G401 (cell line): ENCODE measurements at regions not wholly inside any gene's neighbourhood (a gene's known extent, or its start where the extent isn't known, plus 50 kb on each side); places are given as distances from the start of the nearest gene placed in this dataset.

ENCODE experiments used
- DNase-seq: peaks from one replicate; pipeline ENCODE4 v3.0.0-alpha.2; 2015; ENCODE audit warnings: low spot score
- in situ Hi-C: cut with HindIII; loops from 2 replicates; pipeline ENCODE4 v1.10.0; 2016; ENCODE audit warnings: low sequenced_read_pairs, mixed read lengths

DNA sequence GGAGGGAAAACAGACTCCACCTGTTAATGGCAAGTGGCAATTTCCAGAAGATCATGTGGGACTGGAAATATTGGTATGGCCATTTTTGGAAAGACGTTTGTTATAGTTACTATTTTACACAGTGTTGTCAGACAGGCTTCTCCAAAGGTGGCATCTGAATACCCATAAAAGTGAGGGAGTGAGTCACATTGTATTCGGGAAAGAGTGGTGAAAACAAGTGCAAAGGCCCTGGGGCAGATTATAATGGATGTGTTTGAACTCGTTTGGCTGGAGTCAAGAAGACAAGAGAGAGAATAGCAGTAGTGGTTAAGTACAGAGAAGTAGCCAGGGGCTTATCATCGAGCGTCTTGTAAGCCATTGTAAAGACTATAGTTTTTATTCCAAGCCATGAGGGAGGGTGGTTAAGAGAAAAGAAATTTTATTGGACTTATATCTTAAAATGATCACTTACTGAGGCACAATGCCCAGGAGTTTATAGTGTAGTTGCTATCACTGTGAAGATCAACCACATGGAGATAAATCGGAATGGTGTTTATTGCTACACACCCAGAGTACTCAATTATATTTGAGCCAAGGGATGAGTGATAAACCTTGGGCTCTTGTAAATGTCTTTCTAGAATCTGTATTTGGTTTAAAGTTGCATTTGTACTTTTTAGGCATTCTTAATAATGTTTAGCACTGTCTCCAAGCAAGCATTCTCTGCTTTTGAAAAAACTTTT is 212.8 kb upstream of the KBTBD8 start:
- in situ Hi-C loops, result no loop called here
- DNase-seq, result no peak

DNA sequence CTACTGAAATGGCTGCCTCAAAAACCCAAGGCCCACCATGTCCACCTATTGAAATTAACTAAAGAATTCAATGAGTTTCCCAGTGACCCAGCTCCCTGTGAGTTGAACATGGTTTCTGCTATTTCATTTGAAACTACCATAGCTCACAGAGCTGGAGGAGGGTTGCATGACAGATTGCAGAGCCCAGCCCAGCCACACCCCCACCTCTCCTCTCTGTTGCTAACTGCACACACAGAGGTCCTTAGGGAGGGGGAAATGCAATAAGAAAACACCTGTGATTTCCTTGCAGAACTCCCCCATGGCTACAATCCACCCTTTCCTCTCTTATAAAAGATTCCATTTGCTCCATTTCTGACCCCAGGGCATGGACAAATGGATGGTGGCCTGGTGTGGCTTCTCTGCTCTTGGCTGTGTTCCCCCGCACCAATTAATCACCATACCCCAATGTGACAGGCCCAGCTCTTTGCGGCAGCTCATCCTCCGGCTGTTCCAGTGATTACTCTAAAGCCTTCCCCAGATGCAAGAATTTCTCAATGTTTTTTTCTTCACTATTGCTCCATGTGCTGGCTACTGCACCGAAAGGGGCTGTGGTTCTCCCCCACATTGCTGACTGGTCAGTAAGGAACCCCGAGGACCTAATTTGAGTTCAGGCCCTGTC is 208.4 kb upstream of the KBTBD8 start:
- in situ Hi-C loops, result no loop called here
- DNase-seq, result no peak

DNA sequence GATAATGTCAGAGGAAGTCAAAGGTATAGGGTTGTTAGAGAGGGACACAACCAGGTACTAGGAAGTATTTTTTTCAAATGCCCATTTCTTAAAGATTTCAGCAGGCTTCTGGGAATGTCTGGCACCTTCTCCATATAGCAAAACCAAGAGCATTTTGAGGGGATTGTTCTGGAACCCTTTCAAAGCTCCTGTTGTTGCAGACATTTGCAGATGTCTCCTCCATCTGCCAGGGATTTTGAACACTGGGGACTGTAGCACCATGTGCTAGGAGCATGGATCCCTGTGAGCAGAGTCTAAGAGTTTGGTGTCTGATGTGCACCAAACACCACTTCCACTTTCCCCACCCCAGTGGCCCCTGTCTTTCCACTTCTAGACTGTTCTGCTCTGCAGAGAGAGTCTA is 206.0 kb upstream of the KBTBD8 start:
- in situ Hi-C loops, result no loop called here
- DNase-seq, result no peak

DNA sequence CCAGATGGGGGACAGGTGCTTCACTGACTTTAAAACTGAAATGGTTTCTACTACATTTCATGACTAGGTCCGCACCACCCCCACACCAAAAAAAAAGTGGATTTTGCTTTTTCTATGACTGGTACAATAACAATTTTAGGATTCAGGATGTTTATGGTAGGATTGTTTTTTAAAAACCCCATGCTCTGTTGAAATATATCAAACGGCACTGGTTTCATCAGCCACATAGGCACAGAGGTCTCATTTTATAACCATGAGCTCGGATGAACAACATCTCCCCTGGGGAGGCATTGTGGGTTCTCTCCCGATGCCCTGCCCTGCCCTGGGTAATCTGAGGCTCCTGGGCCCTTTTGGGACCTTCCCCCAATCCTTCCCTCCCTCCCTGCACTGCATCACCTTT is 202.7 kb upstream of the KBTBD8 start:
- DNase-seq, result no peak
- in situ Hi-C loops, result no loop called here

DNA sequence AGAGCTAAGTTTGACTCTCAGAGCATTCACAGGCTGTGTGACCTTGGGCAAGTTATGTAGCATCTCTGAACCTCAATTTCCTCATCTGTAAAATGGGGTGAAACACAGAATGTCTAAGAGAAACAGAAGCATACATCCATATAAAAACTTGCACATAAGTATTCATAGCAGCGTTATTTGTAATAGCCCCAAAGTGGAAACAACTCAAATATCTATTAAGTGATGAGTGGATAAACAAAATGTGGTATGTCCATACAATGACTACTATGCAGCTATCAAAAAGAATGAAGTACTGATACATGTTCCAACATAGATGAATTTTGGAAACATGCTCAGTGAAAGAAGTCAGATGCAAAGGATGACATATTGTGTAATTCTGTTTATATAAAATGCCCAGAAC is 201.8 kb upstream of the KBTBD8 start:
- in situ Hi-C loops, result no loop called here
- DNase-seq, result no peak

DNA sequence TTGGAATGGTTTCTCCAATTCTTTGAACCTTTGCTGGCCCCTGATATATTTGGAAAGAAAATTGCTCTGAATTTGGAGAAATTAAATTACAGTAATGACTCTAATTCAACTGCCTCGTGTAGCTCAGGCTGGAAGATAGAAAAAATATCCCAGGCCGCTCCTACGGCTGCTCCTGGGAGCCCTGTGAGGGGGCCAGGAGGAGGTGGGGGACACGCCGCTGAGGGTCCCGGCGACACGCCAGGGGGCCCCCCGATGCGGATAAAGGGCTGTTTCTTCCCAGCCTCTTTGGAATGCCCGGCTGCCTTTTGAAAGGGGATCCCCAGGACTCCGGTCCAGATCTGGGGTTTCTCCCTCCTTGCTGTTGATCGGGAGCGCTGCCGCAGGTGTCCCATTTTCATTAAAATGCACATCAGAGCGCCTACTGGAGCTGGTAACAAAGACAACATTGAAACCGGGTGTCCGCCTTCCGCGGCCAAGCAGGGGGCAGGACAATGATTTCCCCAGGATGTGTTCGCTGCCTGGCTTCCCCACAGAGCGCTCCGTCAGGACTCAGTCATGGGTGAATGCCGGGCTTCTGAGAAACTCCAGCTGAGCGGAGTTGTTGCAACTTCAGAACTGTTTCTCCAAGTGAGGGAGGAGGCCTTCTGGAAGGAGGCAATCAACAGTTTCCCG is 200.1 kb upstream of the KBTBD8 start:
- in situ Hi-C loops, result no loop called here
- peak; percentile 13 for DNase-seq

DNA sequence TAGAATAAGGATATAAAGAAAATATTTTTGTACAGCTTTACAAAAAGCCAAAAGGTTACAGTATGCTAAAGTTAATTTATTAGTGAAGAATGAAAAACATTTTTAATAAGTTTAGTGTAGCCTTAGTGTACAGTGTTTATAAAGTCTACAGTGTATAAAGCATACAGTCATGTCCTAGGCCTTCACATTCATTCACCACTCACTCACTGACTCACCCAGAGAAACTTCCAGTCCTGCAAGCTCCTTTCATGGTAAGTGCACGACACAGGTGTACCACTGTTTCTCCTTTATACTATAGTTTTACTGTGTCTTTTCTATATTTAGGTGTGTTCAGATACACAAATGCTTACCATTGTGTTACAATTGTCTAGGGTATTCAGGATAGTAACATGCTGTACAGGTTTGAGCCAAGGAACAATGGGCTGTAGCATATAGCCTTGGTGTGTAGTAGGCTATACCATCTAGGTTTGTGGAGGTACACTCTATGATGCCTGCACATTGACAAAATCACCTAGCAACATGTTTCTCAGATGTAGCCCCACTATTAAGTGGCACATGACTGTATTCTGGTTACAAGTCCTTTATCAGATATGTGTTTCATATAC is 197.1 kb upstream of the KBTBD8 start:
- in situ Hi-C loops, result loop anchor here (25.0 kb wide), 1 partner anchor 539 kb away; no protein-coding TSS in a partner anchor

DNA sequence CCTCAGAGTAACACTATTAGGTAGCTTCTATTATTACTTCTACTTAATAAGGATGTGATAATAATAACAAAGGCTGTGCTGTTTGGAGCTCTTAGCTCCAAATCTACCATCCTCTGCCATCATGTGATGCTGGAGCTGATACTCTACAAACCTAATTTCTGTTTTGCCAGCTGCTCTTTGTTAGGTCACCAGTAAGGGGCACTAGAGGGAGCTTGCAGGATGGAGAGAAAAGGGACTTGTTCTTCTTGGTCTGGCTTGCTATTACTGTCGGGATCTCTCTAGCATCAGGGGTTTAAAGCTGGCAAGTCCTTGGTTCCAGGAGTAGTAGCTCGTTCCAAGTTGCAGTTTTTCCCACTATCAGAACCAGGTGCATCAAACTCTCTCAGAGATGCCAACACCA is 194.9 kb upstream of the KBTBD8 start:
- no peak for DNase-seq
- in situ Hi-C loops, result loop anchor here (25.0 kb wide), 1 partner anchor 541 kb away; no protein-coding TSS in a partner anchor

More for the DNA sequence above, 197.1 kb upstream of the KBTBD8 start:
- DNase-seq, result no peak

DNA sequence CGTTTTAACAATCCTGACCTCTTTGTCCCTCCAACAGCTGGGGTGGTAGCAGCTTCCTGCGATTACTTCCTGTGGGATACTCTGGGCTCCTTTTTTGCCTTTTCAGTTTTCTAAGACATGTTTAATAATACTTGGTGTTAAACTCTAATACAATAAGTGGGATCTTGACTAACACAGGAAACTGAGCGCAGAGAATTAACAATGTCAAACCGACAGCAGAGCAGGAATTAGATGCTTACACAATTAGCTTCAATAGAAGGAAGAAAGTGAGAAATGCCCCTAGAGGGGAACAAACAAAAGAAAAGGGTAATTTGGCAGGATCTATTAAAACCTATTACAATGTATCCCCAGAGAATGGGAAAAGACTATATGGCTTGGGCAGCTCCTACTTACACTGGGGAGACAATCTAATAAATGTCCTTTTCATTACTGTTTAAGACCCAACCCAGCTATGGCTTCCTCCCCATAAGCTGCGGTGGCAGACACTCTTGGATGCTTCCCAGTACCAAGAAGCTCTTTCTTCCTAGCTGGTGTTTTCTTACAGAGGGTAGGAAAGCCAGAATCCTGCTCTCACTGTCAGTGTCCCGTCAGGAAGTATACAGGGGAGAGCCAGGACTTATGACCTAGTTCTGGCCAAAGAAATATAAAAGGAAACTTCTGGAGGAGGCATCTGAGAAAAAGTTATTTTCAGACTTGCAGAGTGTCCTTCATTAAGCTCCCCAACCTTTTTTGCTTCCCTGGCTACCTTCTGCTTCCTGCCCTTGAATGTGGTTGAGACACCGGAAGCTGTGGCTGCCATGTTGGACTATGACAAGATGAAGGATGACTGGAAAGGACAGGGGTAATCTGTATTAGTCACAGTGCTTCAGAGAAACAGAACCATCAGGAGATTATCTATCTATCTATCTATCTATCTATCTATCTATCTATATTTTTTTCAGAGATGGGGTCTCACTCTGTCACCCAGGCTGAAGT is 194.1 kb upstream of the KBTBD8 start:
- DNase-seq, result no peak
- in situ Hi-C loops, result loop anchor here (25.0 kb wide), 1 partner anchor 542 kb away; no protein-coding TSS in a partner anchor

DNA sequence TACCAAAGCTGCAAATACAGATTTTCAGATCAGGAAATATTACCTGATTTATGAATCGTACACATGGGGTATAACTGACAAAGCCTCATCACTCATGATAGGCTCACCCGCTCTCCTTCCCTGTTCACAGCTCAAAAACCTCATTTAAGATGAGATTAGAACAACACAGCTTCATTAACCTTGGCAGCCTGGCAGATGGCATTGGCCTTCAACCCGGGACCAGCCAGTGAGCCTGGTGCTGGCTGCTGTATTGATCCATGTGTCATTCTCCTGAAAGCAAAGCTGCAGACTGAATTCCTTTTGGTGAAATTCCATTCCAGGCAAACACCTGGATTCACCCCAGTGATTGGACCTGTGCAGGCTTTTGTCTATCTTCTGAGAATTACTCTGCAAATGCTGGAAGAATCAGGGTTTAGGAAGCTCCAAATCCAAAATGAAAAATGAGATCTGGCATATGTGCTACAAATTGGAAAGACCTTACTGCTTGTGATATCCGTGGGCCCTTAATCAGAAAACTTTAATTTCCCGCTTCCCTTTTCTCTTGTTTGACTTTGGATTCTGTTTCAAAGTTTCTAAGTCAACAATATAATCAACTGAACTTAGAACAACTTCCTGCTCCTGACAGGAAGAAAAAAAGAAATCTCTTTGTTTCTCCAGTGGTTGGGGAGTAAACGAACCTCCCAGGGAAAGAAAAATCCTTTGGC is 189.1 kb upstream of the KBTBD8 start:
- no peak for DNase-seq
- in situ Hi-C loops, result loop anchor here (25.0 kb wide), 1 partner anchor 547 kb away; no protein-coding TSS in a partner anchor

DNA sequence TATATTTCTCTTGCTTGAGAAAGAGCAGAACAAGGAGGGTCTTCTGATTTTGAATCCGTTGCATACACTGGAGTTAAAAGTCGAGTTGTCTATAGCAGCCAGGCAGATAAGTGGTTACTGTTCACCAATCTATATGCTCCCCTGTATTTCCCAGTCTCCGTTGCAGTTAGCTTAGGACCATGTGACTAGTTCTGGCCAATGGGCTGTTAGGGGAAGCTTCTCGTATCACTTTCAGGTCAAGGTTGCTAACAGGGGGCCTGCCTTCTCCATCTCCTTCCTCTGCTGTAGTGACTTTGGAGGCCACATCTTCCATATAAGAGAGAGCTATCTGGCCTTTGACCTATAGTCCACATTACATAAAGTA is 188.5 kb upstream of the KBTBD8 start:
- DNase-seq, result no peak
- in situ Hi-C loops, result loop anchor here (25.0 kb wide), 1 partner anchor 547 kb away; no protein-coding TSS in a partner anchor

DNA sequence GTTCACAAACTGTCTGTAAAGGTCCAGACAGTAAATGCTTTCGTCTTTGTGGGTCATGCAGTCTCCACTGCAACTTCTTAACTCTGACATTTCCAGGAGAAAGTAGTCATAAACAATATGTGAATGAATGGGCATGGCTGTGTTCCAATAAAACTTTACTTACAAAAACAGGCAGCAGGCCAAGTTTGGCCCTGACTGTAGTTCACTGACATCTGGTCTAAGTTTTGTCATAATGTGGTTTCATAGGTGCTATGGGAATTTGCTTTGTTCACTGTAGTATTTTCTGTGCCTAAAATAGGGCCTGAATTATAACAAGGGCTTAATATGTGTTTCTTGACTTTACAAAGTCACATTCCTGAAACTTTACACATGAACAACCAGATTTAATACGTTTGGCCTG is 186.0 kb upstream of the KBTBD8 start:
- in situ Hi-C loops, result loop anchor here (25.0 kb wide), 1 partner anchor 550 kb away; no protein-coding TSS in a partner anchor
- no peak for DNase-seq

DNA sequence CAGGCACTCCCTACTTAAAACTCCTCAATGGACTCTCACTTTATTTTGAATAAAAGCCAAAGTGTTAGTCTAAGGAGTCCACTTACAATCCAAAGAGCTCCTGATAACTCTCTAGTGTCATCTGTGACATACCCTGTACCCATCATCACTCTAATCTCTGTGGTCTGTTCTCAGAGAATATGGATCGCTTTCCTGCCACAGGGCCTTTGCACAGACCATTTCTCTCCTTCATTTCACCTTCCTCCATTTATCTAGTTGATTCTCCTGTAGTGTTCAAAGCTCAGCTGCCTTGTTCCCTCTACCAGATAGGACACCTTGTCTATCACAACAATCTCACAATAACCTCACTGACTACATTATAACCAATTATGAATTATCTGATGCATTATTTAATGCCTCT is 185.4 kb upstream of the KBTBD8 start:
- no peak for DNase-seq
- in situ Hi-C loops, result loop anchor here (25.0 kb wide), 1 partner anchor 550 kb away; no protein-coding TSS in a partner anchor

DNA sequence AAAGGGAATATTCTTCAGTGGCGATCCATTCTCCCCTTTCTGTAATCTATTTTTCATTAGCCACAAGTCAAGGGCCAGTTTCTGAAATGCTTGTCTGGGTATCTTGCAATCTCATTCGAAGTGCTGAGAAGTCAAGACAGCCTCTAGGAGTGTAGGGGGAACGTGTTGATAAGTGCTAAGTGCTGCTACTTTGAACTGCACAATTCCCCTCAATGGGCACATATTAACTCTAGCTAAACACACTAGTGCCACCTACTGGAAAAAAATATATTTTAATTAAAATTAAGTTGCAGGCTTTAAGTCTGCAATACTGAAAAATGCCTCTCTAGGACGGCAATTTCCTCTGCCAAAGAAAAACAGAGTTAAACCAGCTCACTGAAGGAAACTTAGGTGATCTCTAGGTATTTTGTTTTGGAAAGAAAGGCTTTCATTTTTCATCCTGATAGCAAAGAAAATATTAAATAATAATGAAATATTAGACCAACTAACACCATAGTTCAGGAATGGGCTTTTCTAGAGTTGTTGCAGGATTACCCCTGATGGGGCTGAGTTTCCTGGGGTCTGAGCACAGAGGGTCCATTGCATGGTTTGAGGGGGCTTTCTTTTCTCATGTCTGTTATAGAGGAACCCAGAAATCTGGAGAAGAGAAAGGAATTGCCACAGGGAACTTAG is 181.9 kb upstream of the KBTBD8 start:
- in situ Hi-C loops, result loop anchor here (25.0 kb wide), 1 partner anchor 554 kb away; no protein-coding TSS in a partner anchor

DNA sequence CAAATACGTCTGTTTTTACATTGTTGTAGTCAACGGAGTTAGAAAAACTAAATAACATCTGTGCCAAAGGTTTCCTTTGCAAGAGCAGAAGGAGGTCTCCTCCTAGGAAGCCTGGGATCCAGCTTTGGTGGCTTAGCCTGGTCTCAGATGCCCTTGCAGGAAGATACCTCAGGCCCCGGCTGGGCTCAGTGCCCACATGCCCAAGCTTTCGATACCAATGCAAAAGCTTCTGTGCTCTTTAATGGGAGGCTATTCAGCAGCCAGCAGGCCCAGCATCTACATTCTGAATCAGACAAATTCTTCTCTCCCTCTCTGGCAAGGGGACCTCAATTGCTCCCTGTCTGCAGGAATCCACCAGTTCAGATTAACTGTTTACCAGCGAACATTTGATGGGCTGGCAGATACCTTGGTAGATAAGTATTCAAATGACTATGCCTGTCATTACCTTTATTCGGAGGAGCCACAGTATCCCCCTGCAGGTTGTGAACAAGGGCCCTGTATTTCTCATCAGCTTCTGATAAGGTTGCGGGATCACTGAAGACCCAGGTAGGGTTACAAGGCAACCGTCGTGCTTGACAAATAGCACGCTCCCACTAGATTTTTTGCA is 180.1 kb upstream of the KBTBD8 start:
- no peak for DNase-seq
- in situ Hi-C loops, result loop anchor here (25.0 kb wide), 1 partner anchor 556 kb away; no protein-coding TSS in a partner anchor

More for the DNA sequence above, 181.9 kb upstream of the KBTBD8 start:
- DNase-seq, result peak; percentile 69

DNA sequence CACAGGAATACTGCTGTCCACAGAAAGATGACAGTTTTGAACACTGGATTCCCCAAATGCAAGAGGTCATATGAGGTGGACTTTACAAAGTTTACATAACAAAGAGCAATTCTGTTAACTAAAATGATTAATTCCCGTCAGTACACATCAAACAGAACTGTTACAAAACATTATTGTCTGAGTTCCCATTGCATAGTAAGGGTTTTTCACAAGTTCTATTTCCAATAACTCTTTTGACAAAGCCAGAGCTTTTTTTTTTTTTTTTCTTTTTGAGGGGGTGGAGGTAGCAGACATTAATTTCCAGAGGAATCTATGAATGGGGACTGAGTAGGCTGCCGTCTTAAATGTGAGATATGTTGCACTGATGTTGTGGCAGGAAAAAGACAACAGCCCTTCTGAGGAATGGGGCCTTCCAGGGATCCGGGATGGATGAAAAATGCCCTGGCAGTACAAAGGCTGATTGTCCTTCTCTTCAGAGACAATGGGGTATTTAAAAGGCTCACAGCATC is 178.1 kb upstream of the KBTBD8 start:
- in situ Hi-C loops, result loop anchor here (25.0 kb wide), 1 partner anchor 558 kb away; no protein-coding TSS in a partner anchor
- DNase-seq, result no peak
